Neural progenitor cell (in vitro differentiated cells): ENCODE measurements at regions not wholly inside any gene's neighbourhood (a gene's known extent, or its start where the extent isn't known, plus 50 kb on each side); places are given as distances from the start of the nearest gene placed in this dataset.

Experiments used
- EZH2 ChIP-seq: fragments of 200-600 bp; sonication (generic); IDR thresholded peaks from 2 replicates; pipeline ENCODE4 v1.6.1; 2017; ENCODE audit warnings: antibody characterized with exemption, mild to moderate bottlenecking, moderate library complexity
- TF ChIP-seq, protein P1 (sequence below): fragments of 200-600 bp; sonication (generic); IDR thresholded peaks from 2 replicates; pipeline ENCODE4 v1.5.1; 2017; ENCODE audit warnings: antibody characterized with exemption, mild to moderate bottlenecking

DNA sequence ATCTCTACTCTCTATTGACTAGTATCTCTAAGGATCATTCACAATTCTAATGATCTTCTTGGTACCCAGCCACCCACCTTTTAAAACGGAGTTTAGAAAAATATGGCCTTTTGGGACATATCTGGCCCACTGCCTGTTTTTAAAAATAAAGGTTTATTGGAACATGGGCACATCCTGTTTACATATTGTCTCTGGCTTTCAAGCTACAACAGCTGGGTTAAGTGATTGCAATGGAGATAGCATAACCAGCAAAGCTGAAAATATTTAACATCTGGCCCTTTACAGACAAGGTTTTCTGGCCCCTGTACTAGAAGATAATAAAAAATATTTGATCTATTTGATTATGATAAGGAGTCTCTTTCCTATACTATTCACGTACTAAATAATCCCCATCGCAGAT lies 232.4 kb upstream of the RHOBTB1 start:
- TF ChIP-seq, protein P1, sequence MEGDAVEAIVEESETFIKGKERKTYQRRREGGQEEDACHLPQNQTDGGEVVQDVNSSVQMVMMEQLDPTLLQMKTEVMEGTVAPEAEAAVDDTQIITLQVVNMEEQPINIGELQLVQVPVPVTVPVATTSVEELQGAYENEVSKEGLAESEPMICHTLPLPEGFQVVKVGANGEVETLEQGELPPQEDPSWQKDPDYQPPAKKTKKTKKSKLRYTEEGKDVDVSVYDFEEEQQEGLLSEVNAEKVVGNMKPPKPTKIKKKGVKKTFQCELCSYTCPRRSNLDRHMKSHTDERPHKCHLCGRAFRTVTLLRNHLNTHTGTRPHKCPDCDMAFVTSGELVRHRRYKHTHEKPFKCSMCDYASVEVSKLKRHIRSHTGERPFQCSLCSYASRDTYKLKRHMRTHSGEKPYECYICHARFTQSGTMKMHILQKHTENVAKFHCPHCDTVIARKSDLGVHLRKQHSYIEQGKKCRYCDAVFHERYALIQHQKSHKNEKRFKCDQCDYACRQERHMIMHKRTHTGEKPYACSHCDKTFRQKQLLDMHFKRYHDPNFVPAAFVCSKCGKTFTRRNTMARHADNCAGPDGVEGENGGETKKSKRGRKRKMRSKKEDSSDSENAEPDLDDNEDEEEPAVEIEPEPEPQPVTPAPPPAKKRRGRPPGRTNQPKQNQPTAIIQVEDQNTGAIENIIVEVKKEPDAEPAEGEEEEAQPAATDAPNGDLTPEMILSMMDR = no peak
- TF ChIP-seq EZH2 = no peak
